IPS-18a (cell line): ENCODE measurements at regions not wholly inside any gene's neighbourhood (a gene's known extent, or its start where the extent isn't known, plus 50 kb on each side); places are given as distances from the start of the nearest gene placed in this dataset.

Experiments
- H3K27ac ChIP-seq: one replicate; pipeline ENCODE4 v1.5.1; 2013; ENCODE audit warnings: low read length
- H3K27me3 ChIP-seq: one replicate; pipeline ENCODE4 v1.6.1; 2013; ENCODE audit warnings: mild to moderate bottlenecking, low read length; ENCODE audit not compliant: control insufficient read depth, insufficient read depth
- H3K36me3 ChIP-seq: one replicate; pipeline ENCODE4 v1.6.1; 2013; ENCODE audit warnings: low read depth, low read length; ENCODE audit not compliant: control insufficient read depth
- H3K4me1 ChIP-seq: one replicate; pipeline ENCODE4 v1.6.1; 2013; ENCODE audit warnings: low read depth, low read length; ENCODE audit not compliant: control insufficient read depth
- H3K4me3 ChIP-seq: one replicate; pipeline ENCODE4 v1.5.1; 2013; ENCODE audit warnings: low read length
- H3K9ac ChIP-seq: one replicate; pipeline ENCODE4 v1.6.1; 2013; ENCODE audit warnings: mild to moderate bottlenecking, low read length, moderate library complexity
- H3K9me3 ChIP-seq: one replicate; pipeline ENCODE4 v1.6.1; 2013; ENCODE audit warnings: low read depth, low read length; ENCODE audit not compliant: control insufficient read depth

DNA sequence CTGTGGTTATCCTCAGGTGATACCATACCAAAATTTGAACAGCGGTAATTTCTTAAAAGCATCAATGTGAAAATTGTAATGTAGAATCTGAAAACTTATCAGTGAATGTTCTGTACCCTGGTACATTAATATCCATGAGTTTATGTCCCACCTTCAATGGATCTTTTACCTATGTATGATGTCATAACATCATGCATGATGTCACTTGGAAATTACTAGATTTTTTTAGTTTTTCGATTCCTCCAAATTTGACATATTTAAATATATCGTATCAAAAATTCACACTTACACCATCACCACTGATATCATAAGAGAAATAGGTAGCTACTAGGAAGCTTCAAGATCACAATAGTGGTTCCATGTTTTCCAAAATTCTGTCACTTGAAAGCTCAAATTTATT, 95.0 kb upstream of the AKR1E2 start:
- H3K27ac ChIP-seq: no peak overlapping the region
- no peak overlapping the region for H3K9ac ChIP-seq
- H3K9me3 ChIP-seq: no peaks in the 10 kb centered on the region
- H3K4me3 ChIP-seq: no peak overlapping the region
- no peaks in the 10 kb centered on the region for H3K27me3 ChIP-seq
- no peaks in the 10 kb centered on the region for H3K4me1 ChIP-seq
- no peaks in the 10 kb centered on the region for H3K36me3 ChIP-seq

DNA sequence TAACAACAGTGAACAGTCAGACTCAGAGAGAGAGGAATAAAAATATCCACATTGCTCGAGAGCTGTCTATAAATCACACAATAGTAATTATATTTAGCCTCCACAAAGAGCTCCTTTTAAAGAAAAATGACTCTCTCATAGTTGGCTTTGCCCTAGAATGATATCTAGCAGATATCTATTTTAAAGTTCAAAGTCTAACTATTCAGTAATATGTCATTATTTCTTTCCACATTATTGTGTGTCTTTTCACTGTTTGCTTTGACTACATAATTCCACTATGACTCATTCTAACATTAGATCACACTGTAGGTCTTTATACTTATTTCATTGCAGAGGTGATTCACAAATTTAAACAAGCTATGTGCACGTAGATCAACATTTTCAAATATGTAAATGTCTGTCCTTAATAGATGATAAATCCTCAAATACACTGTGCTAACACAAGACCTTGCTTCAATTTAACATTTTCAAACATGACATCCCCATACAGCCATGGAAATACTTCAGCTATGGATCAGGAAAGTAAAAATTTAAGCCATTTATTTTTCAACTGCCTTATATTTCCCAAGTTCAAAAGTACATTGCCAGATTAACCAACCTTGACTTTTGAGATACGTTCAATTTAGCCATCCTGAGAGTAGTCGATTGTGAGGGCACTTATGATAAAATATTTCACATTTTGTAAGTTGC, 99.9 kb upstream of the AKR1E2 start:
- no peaks in the 10 kb centered on the region for H3K4me1 ChIP-seq
- no peaks in the 10 kb centered on the region for H3K36me3 ChIP-seq
- H3K9me3 ChIP-seq: no peaks in the 10 kb centered on the region
- no peak overlapping the region for H3K9ac ChIP-seq
- H3K27me3 ChIP-seq: no peaks in the 10 kb centered on the region
- no peak overlapping the region for H3K27ac ChIP-seq
- H3K4me3 ChIP-seq: no peak overlapping the region

DNA sequence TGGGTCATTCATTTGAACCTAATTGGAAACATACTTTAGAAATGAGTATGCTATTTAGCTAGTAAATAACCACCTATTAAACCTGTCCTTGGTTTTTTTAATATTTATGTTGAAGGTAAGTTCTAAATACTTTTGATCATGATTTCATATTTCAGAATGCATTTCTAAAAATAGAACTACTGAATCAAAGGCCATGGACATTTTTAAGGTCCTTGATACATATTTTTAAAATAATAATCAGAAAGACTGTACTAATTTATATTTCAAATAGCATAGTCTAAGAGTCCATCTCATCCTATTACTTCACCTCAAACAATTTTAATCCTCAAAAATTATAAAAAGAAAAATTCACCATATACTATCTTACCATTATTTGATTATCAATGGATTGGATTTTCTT, 102.1 kb upstream of the AKR1E2 start:
- H3K9me3 ChIP-seq: no peaks in the 10 kb centered on the region
- no peaks in the 10 kb centered on the region for H3K27me3 ChIP-seq
- H3K4me1 ChIP-seq: no peaks in the 10 kb centered on the region
- no peak overlapping the region for H3K4me3 ChIP-seq
- H3K9ac ChIP-seq: no peak overlapping the region
- no peaks in the 10 kb centered on the region for H3K36me3 ChIP-seq
- no peak overlapping the region for H3K27ac ChIP-seq

DNA sequence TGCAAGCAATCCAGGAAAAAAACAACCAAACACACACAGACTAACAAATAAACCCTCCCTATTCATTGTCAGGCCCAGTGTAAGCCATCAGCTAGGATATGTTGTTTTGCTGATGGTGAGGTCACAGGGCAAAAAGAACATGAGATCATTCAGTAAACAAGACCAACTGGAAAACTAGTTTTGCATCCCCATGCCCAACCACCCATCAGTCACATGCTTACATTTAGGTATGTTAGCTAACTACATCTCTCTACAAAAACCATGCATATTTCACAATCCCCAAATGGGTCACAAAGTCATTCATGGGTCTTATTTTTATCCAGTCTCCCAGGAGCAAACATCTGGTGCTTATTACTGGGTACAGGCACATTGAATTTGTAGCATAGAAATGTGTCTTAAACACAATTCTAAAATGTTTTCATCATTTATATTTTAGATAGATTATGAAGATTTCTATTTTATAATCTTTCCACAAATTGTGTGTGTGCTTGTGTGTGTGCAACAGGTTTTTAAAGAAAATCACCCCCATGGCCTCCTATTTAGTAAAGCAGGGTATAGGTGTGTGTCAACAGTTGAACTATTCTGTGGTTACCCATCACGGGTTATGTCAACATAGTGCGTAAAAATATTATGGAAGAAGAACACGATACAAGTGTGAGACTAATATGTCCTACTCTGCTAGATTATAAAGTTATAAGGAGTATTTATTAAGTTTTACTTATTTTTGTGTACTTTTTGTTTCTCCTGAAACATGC, 103.8 kb upstream of the AKR1E2 start:
- H3K36me3 ChIP-seq: no peaks in the 10 kb centered on the region
- no peak overlapping the region for H3K9ac ChIP-seq

DNA sequence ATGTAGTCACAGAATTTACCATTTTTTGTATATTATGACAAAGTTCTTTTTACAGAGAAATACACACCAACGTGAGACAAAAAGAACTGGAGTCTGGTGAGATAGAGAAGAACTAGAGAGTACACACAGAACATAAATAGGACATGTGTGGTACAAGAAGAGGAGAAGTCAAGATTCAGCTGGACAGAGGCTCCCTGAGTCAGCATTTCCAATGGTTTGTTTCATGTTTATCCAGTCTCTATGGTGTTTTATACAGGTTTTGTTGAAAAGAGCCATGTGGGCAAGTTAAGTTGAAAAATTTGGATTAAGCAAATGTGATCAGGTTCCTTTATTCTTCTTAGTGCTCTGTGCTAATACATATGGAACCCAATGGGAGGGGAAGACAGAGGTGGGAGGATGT, 105.5 kb upstream of the AKR1E2 start:
- H3K36me3 ChIP-seq: no peaks in the 10 kb centered on the region
- H3K9me3 ChIP-seq: no peaks in the 10 kb centered on the region
- no peak overlapping the region for H3K4me3 ChIP-seq
- H3K27me3 ChIP-seq: no peaks in the 10 kb centered on the region
- no peak overlapping the region for H3K27ac ChIP-seq
- peaks cover 6% of the 10 kb centered on the region for H3K4me1 ChIP-seq
- H3K9ac ChIP-seq: no peak overlapping the region

More for the DNA sequence above, 103.8 kb upstream of the AKR1E2 start:
- H3K27me3 ChIP-seq: no peaks in the 10 kb centered on the region
- H3K4me3 ChIP-seq: no peak overlapping the region
- peaks cover 6% of the 10 kb centered on the region for H3K4me1 ChIP-seq
- no peaks in the 10 kb centered on the region for H3K9me3 ChIP-seq
- H3K27ac ChIP-seq: no peak overlapping the region

DNA sequence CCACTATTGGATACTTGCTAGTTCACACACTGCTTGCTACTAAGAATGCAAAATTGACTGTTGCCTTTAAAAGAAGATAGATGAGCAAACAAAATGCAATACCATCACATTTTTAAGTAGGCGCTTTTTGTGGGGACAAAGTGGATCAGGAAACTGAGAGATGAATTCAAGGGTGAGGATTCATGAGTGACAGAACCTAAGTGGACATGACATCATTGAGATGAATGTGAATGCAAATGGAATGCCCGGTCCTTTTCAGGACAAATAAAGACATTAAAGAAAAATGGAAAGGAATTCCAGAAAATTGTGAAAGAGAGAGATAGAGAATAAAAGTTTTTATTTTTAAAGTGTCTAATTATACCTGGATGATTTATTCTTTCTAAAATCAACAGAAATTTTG, 106.3 kb upstream of the AKR1E2 start:
- Histone ChIP-seq H3K27ac (no peak overlapping the region), H3K4me1 (peaks cover 6% of the 10 kb centered on the region), H3K36me3 (no peaks in the 10 kb centered on the region), H3K9ac (no peak overlapping the region), H3K4me3 (no peak overlapping the region), H3K9me3 (no peaks in the 10 kb centered on the region), H3K27me3 (no peaks in the 10 kb centered on the region)

DNA sequence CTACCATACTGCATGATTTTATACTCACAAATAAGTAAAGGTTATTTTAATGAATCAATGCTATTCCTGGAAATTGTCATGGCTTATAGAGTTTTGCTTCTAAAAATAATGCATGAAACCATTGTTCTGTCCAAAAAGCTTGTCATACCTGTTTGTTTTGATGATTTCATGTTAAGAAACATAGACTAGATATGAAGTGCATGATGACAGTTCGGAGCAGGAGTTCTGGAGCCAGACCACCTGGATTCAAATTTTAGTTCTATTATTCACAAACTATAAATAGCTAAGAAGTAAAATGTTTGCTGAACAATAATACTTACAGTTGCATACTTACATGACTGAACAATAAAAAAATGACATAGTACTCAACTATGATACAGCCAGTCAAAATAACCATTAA, 107.0 kb upstream of the AKR1E2 start:
- Histone ChIP-seq H3K4me1 (peaks cover 6% of the 10 kb centered on the region), H3K36me3 (no peaks in the 10 kb centered on the region), H3K4me3 (no peak overlapping the region)

DNA sequence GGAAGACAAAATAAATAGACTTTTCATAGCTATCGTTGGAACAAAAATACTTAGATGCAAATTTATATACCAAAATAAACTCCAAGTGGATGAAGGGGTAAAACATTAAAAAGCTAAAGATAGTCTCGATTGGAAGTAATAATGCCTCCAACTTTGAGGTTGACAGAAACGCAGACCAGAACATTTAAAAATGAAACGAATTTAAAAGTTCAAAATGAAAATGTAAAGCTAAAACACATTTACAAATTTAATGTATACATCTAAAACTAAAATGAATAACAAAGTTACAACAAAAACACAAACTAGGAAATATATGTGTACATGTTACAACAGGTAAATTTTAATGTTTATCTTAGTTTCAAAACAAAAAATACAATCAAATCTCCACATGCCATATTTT, 107.5 kb upstream of the AKR1E2 start:
- H3K9me3 ChIP-seq: no peaks in the 10 kb centered on the region
- H3K9ac ChIP-seq: no peak overlapping the region
- H3K27ac ChIP-seq: no peak overlapping the region
- no peak overlapping the region for H3K4me3 ChIP-seq
- no peaks in the 10 kb centered on the region for H3K27me3 ChIP-seq
- peaks cover 6% of the 10 kb centered on the region for H3K4me1 ChIP-seq
- no peaks in the 10 kb centered on the region for H3K36me3 ChIP-seq

More for the DNA sequence above, 107.0 kb upstream of the AKR1E2 start:
- H3K9ac ChIP-seq: no peak overlapping the region
- H3K9me3 ChIP-seq: no peaks in the 10 kb centered on the region
- no peak overlapping the region for H3K27ac ChIP-seq
- H3K27me3 ChIP-seq: no peaks in the 10 kb centered on the region

DNA sequence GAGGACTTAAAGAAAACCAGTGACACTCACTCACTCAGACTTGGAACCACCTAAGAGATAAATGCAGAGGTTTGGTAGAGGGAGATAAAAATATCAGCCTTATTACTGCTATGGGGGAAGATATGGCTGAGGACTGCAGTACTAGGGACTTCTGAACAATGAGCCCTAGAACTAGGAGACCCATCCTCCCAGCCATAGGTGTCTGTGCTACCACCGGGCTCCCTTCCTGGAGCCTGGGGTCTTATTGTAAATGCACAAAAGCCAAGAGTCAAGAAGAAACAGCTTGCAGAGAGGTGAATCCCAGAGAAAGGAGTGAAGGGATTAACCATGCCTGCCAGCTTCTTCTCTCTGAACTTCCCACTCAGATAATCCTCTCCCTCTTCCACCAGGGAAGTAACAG, 108.3 kb upstream of the AKR1E2 start:
- no peaks in the 10 kb centered on the region for H3K36me3 ChIP-seq
- H3K27me3 ChIP-seq: no peaks in the 10 kb centered on the region
- peaks cover 6% of the 10 kb centered on the region for H3K4me1 ChIP-seq
- no peaks in the 10 kb centered on the region for H3K9me3 ChIP-seq
- no peak overlapping the region for H3K9ac ChIP-seq
- H3K27ac ChIP-seq: no peak overlapping the region
- no peak overlapping the region for H3K4me3 ChIP-seq

DNA sequence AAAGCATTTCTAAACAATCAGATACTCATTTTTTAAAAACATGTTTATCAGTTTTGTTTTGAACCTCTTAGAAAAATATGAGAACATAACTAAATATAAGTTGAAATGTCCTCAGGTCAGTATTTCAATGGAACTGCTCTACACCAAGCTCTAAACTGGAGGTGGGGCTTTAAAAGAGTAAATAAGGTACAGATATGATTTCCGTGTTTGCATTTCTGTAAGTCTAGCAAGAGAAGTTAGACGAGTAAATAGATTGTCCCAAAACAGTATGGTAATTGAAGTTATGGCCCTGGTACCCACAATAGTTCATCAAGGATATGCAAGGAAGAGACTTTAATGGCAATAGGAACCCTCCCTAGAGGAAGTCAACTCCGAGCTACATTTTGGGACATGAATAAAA, 115.1 kb upstream of the AKR1E2 start:
- no peaks in the 10 kb centered on the region for H3K4me1 ChIP-seq

DNA sequence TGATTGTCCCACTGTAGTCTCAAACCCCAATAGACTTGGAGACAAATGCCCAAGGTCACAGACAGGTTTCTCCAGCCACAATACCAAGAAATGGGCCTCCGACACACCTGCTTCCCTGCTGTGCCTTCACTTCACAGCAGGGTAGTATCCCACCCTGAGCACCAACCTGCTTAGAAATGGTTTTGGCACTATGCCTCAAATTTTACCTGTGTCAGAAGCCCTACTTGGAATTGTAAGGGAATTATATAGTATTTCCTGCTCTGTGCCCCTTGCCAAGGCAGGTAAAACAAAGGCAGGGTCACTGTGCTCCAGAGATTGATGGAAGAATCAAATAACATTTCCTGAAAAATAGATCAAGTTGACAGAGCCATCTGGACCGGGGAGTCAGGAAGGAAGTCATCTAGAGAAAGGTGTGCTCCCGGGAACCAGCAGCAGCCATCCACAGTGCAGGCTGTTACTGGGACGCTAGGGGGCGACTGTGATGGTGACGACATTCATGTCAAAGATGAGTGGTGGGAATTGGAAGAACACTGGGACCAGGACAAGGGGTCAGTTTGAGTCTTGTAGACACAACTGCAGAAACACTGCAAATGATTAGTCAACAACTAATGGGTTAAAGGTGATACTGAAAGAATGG, 117.8 kb upstream of the AKR1E2 start:
- Histone ChIP-seq H3K9ac (no peak overlapping the region), H3K4me3 (no peak overlapping the region), H3K9me3 (no peaks in the 10 kb centered on the region), H3K27ac (no peak overlapping the region), H3K4me1 (no peaks in the 10 kb centered on the region), H3K36me3 (no peaks in the 10 kb centered on the region), H3K27me3 (no peaks in the 10 kb centered on the region)

More for the DNA sequence above, 115.1 kb upstream of the AKR1E2 start:
- no peaks in the 10 kb centered on the region for H3K9me3 ChIP-seq
- no peak overlapping the region for H3K4me3 ChIP-seq
- no peaks in the 10 kb centered on the region for H3K27me3 ChIP-seq
- H3K27ac ChIP-seq: no peak overlapping the region
- no peak overlapping the region for H3K9ac ChIP-seq
- no peaks in the 10 kb centered on the region for H3K36me3 ChIP-seq
